Heart left ventricle (tissue), 16 donors: ENCODE measurements at regions not wholly inside any gene's neighbourhood (a gene's known extent, or its start where the extent isn't known, plus 50 kb on each side); places are given as distances from the start of the nearest gene placed in this dataset.

Experiments
- ATAC-seq, 4 donors: fragments of 200-7000 bp; cut with Tn5 transposase; one replicate each; pipeline ENCODE4 v1.9.1; 2020 to 2022; ENCODE audit warnings: moderate library complexity in 4 of 4, mild to moderate bottlenecking in 3 of 4, moderate number of reproducible peaks in 1 of 4
- DNase-seq, 5 donors: peaks; one replicate each; pipeline ENCODE4 v3.0.0-alpha.2; 2020
- H3K27ac ChIP-seq, 12 donors: fragments of 200-600 bp; sonication (generic) in 4 of 12; one replicate each; pipeline versions ENCODE4 v1.5.0 to v1.8.0; 2016 to 2022; ENCODE audit warnings: mild to moderate bottlenecking in 2 of 12
- H3K27me3 ChIP-seq, 9 donors: fragments of 200-600 bp; sonication (generic) in 2 of 9; one replicate each; pipeline versions ENCODE4 v1.5.1 to v1.8.0; 2016 to 2022; ENCODE audit warnings: mild to moderate bottlenecking in 3 of 9
- H3K36me3 ChIP-seq, 9 donors: fragments of 200-600 bp; sonication (generic) in 2 of 9; one replicate each; pipeline versions ENCODE4 v1.5.0 to v1.8.0; 2018 to 2022; ENCODE audit warnings: mild to moderate bottlenecking in 2 of 9
- H3K4me1 ChIP-seq, 12 donors: fragments of 200-600 bp; sonication (generic) in 4 of 12; one replicate each; pipeline versions ENCODE4 v1.5.0 to v1.8.0; 2016 to 2022; ENCODE audit warnings: mild to moderate bottlenecking in 3 of 12
- H3K4me3 ChIP-seq, 12 donors: fragments of 200-600 bp; sonication (generic) in 4 of 12; one replicate each; pipeline versions ENCODE4 v1.5.0 to v1.8.0; 2017 to 2022; ENCODE audit warnings: mild to moderate bottlenecking in 9 of 12, moderate library complexity in 4 of 12
- H3K9me3 ChIP-seq, 12 donors: fragments of 200-600 bp; sonication (generic) in 4 of 12; one replicate each; pipeline versions ENCODE4 v1.5.0 to v1.8.0; 2016 to 2022; ENCODE audit warnings: mild to moderate bottlenecking in 1 of 12
- CTCF ChIP-seq, 12 donors: fragments of 200-600 bp; sonication (generic) in 4 of 12; IDR thresholded peaks; one replicate each; pipeline versions ENCODE4 v1.5.0 to v1.8.0; 2018 to 2022; ENCODE audit warnings: antibody characterized with exemption in 12 of 12, mild to moderate bottlenecking in 5 of 12
- POLR2A ChIP-seq, 2 donors: fragments of 450-650 bp; IDR thresholded peaks; one replicate each; pipeline ENCODE4 v1.6.1; 2017; ENCODE audit warnings: antibody characterized with exemption in 2 of 2, mild to moderate bottlenecking in 2 of 2, moderate library complexity in 2 of 2
- WGBS, 4 donors: extraction: QIAGEN DNeasy Blood & Tissue Kit in 2 of 4; methylation state at CpG; one replicate each; pipeline versions ENCODE4 v1.1.5 to v1.1.7; 2013 to 2018; 5-methylcytosine and 5-hydroxymethylcytosine counted together
- intact Hi-C, 10 donors: fragments of 100-400 bp; cut with DNase I; formaldehyde crosslinking; loops; one replicate each; pipeline versions ENCODE4 v1.11.1 to v1.14.2; 2022
- donor health status: ischemic (EF 13 %, LVEDD 7.1; RV severe dilation, severe dysfunction).
- donor health status: healthy with polysubstance abuse.
- donor health status: DM: no; HTN: yes; CAD: no.
- donor health status: DM: no; HTN: no; CAD: no.
- donor health status: ischemic (EF 25% LVEDD 6.9; RV normal size, moderate dysfunction).
- donor health status: ischemic (EF 25% LVEDD 5.7; RV mildly dilated, moderate dysfunction).
- donor health status: healthy.
- donor health status: DM: yes; HTN: yes; CAD: no.
- donor health status: ischemic (EF 35%, LVEDD 5.7; RV mildly dilated, moderate dysfunction).
- donor health status: nonischemic (EF 11% LVEDD 7.7; RV severe dilation, severe dysfunction).
- donor health status: DM: yes; HTN: yes; CAD: no.
- donor health status: PGD.
- donor health status: ischemic (EF 29% LVEDD 5.4; RV normal size, mild dysfunction).
- donor health status: nonischemic (EF 23%, LVEDD 6.1; RV moderate dilation, normal function).

- Histone ChIP-seq H3K27ac (no peak overlapping the region), H3K4me3 (no peak overlapping the region), H3K4me1 (no peaks in the 10 kb centered on the region), H3K9me3 (peaks cover 0 to 5% (median 0%) of the 10 kb centered on the region in 12 donors), H3K36me3 (no peaks in the 10 kb centered on the region), H3K27me3 (peaks cover 0 to 4% (median 0%) of the 10 kb centered on the region in 9 donors)
- DNase-seq (no peak), ATAC-seq (no peak)
- WGBS, 4 donors, result 79 to 81% (median 80%) methylated on average over 6 of the region's 6 CpGs
- TF ChIP-seq POLR2A (IDR thresholded peaks at IDR 0.05), result no peak
- no peak for TF ChIP-seq CTCF (IDR thresholded peaks at IDR 0.05)
- intact Hi-C loops, result no loop called here
Observed at GRCh38 chr15:47331829-47332393, 385.4 kb upstream of the SEMA6D start.

GRCh38 chr15:47332481-47332880, 384.8 kb upstream of the SEMA6D start:
- WGBS, 4 donors, result 64 to 83% (median 69%) methylated on average over 2 of the region's 2 CpGs
- H3K27ac ChIP-seq, result no peak overlapping the region
- DNase-seq, result no peak

GRCh38 chr15:47333734-47334133, 383.6 kb upstream of the SEMA6D start:
- H3K9me3 ChIP-seq, result peaks cover 0 to 5% (median 0%) of the 10 kb centered on the region in 12 donors
- H3K4me3 ChIP-seq, result no peak overlapping the region
- DNase-seq (no peak), ATAC-seq (no peak)
- H3K27me3 ChIP-seq, result peaks cover 0 to 4% (median 0%) of the 10 kb centered on the region in 9 donors
- H3K36me3 ChIP-seq, result no peaks in the 10 kb centered on the region
- no peak overlapping the region for H3K27ac ChIP-seq
- no peak for TF ChIP-seq CTCF (IDR thresholded peaks at IDR 0.05)
- no peak for TF ChIP-seq POLR2A (IDR thresholded peaks at IDR 0.05)
- WGBS, 4 donors, result 85 to 87% (median 86%) methylated on average over 5 of the region's 5 CpGs
- no peaks in the 10 kb centered on the region for H3K4me1 ChIP-seq
- intact Hi-C loops, result no loop called here

More at GRCh38 chr15:47332481-47332880, 384.8 kb upstream of the SEMA6D start:
- no peaks in the 10 kb centered on the region for H3K4me1 ChIP-seq
- TF ChIP-seq CTCF (IDR thresholded peaks at IDR 0.05) (no peak), POLR2A (IDR thresholded peaks at IDR 0.05) (no peak)
- no peak for ATAC-seq
- intact Hi-C loops, result no loop called here
- no peaks in the 10 kb centered on the region for H3K36me3 ChIP-seq
- H3K9me3 ChIP-seq, result peaks cover 0 to 5% (median 0%) of the 10 kb centered on the region in 12 donors
- peaks cover 0 to 4% (median 0%) of the 10 kb centered on the region in 9 donors for H3K27me3 ChIP-seq
- H3K4me3 ChIP-seq, result no peak overlapping the region

- intact Hi-C loops, result no loop called here
- TF ChIP-seq POLR2A (IDR thresholded peaks at IDR 0.05) (no peak), CTCF (IDR thresholded peaks at IDR 0.05) (no peak)
- 85 to 93% (median 89%) methylated on average over 3 of the region's 3 CpGs for WGBS, 4 donors
Observed at GRCh38 chr15:47334805-47335535, 382.3 kb upstream of the SEMA6D start.

More at GRCh38 chr15:47334805-47335535, 382.3 kb upstream of the SEMA6D start:
- ATAC-seq (no peak), DNase-seq (no peak)
- H3K9me3 ChIP-seq, result peaks cover 0 to 5% (median 0%) of the 10 kb centered on the region in 12 donors
- H3K4me3 ChIP-seq, result no peak overlapping the region
- H3K27me3 ChIP-seq, result no peaks in the 10 kb centered on the region
- no peak overlapping the region for H3K27ac ChIP-seq
- H3K4me1 ChIP-seq, result no peaks in the 10 kb centered on the region
- H3K36me3 ChIP-seq, result no peaks in the 10 kb centered on the region
